HG03442 (cell line): ENCODE measurements at regions not wholly inside any gene's neighbourhood (a gene's known extent, or its start where the extent isn't known, plus 50 kb on each side); places are given as distances from the start of the nearest gene placed in this dataset.
"Not testable (repeated sequence)": the region's sequence is repeated elsewhere in the genome, so short reads cannot be mapped to it uniquely, and the experiment has no call there.

ENCODE experiments used
- ATAC-seq: cut with Tn5 transposase; IDR thresholded peaks from one replicate; pipeline ENCODE4 v1.9.1; 2021; ENCODE audit warnings: mild to moderate bottlenecking, moderate library complexity; ENCODE audit not compliant: unreplicated experiment

DNA sequence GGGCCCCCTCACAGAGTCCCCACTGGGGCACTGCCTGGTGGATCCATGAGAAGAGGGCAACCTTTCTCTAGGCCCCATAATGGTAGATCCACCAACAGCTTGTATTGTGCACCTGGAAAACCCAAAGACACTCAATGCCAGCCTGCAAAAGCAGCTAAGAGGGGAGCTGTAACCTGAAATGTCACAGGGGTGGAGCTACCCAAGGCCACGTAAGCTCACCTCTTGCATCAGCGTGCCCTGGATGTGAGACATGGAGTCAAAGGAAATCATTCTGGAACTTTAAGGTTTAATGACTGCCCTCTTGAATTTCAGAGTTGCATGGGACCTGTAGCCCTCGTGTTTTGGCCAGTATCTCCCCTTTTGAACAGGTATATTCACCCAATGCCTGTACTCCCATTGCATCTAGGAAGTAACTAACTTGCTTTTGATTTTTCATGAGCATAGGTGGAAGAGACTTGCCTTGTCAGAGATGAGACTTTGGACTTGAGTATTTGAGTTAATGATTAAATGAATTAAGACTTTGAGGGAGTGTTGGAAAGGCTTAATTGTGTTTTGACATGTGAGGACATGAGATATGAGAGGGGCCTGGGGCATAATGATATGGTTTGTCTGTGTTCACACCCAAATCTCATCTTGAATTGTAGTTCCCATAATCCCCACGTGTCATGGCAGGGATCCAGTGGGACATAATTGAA is 900.9 kb upstream of the ROBO1 start:
- ATAC-seq = no peak

DNA sequence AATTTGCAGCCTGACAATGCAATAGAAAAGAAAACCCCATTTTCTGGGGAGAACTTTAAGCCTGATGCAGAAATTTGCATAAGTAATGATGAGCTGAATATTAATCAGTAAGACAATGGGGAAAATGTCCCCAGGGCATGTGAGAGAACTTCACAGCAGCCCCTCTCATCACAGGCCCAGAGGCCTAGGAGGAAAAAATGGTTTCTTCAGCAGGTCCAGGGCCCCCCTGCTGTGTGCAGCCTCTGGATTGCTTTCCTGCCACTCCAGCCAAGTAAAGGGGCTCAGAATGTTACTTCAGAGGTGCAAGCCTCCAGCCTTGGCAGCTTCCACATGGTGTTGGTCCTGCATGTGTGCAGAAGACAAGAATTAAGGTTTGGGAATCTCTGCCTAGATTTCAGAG is 900.3 kb upstream of the ROBO1 start:
- no peak for ATAC-seq

- no peak for ATAC-seq
Observed at GRCh38 chr3:80663426-80663825, 895.6 kb upstream of the ROBO1 start.

DNA sequence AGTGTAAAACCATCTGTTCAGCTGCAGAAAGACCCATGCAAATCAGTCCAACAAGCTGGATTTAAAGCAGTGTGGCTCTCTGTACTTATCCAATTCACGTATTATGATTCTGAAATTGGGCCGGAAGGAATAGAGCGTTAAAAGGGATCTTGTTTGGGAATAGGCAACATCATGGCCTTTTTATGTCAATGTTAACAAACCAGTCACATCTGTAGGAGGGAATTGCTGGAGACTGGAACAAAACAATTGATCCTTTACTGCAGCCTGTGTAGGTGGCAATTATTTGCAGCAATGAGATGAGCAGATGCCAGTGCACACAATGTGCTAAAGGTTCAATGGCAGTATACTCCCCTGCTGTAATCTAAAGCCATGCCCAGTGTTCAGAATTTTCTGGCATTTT is 887.4 kb upstream of the ROBO1 start:
- no peak for ATAC-seq

GRCh38 chr3:80649170-80649569 is 881.4 kb upstream of the ROBO1 start:
- no peak for ATAC-seq

DNA sequence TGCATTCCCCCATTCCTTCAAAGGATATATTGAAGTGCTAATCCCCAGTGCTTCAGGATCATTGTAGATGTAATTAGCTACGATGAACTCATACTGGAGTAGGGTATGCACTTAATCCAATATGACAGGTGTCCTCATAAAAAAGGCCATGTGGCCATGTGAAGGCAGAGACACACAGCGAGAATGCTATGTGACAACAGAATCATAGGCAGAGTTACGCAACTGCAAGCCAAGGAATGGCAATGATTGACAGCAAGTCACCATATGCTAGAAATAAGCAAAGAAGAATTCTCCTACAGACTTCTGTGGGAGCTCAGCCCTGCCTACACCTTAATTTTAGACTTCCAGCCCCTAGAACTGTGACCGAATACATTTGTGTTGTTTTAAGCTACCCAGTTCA is 875.6 kb upstream of the ROBO1 start:
- no peak for ATAC-seq

DNA sequence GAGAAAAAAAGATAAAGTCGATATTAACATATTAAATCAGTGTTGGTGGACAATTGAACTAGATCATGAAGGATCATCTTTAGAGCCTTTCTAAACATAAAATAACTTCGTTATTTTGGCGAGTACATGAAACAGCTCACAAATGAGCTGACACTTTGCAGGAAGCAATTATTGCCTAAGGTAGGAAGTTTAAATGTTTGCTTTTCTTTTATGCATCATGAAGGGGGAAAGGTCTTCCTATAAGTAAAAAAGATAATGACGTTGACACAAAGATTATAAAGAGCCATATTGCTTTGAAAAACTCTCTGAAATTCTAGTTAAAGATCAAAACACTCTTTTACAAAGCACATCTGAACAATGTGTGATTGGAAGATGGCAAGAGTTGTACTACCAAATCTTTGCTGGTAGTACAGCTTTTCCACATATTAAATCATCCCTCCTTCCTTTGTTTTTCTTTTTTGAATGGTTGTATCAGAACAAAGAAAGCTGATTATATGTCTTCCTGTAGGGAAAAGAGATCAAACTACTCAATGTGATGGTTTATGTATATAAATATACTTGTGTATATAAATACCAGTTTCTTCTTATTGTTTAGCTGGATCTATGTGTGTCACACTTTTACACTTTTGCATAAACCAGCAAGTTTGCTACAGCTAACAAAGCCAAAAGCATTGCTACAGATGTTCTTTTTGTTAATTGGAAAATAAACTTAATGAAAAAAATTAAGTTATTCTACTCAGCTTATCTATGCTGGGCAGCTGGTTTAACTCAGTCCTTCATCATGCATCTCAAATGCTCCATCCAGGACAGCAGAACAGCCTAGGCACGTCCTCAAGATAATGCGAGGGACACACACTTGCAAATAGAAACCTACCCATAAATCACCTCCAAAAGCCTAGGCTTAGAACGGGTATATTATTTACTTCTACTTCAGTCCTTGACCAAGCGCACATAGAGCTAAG is 850.8 kb upstream of the ROBO1 start:
- ATAC-seq = no peak

GRCh38 chr3:80612366-80612765 is 844.6 kb upstream of the ROBO1 start:
- no peak for ATAC-seq

- ATAC-seq = not testable (repeated sequence)
Observed at GRCh38 chr3:80608072-80608471, 840.3 kb upstream of the ROBO1 start.

GRCh38 chr3:80606073-80606472 is 838.3 kb upstream of the ROBO1 start:
- no peak for ATAC-seq

DNA sequence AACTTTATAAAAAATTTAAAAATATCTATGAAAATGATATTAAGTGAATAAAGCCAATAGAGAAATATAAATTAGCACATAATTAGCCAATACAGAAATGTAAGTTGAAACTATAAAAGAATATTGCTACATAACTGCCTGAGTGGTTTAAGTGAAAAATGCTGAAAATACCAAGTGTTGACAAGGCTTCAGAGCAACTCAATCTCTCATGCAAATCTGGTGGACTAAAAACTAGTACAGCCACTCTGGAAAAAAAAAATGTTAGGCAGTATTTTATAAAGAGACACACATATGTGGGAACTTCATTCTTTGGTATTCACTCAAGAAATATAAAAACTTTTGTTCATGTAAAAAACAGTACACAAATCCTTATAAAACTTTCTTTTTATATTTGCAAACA is 833.7 kb upstream of the ROBO1 start:
- ATAC-seq = no peak

DNA sequence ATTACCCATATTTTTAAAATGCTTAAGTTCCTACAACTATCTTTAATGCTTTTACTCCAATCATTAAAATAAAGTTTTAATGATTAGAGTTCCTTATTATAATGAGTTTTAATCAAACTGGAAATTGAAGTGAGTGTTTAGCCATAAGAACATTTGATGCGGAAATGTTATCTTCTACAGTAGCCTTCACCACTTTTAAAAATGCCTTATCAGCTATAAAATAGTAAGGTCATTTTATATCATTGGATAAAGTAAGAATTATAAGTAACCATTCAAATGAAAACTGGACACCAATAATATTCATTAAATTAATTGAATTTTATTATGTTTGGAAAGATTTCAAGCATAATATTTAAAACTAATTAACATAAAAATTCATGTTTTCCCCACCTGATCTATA is 825.0 kb upstream of the ROBO1 start:
- no peak for ATAC-seq

- no peak for ATAC-seq
Observed at GRCh38 chr3:80586338-80586737, 818.5 kb upstream of the ROBO1 start.

DNA sequence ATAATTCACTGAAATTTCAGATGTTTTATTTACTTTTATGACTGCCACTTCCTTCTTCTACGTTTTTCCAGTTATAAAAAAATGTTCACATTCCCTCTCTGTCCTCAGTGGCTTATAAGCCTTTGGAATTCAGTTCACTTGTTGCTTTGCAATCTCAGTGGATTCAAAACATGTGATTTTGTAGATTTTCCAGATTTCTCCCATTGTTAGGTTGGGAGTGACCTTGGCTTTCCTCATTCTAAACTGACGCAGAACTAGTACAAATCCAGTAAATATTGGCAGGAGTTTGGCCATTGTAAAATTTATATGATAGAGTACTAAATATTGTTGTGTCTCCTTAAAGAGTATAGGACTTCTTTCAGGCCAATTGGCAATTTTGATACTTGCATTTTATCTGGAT is 812.3 kb upstream of the ROBO1 start:
- ATAC-seq = no peak

DNA sequence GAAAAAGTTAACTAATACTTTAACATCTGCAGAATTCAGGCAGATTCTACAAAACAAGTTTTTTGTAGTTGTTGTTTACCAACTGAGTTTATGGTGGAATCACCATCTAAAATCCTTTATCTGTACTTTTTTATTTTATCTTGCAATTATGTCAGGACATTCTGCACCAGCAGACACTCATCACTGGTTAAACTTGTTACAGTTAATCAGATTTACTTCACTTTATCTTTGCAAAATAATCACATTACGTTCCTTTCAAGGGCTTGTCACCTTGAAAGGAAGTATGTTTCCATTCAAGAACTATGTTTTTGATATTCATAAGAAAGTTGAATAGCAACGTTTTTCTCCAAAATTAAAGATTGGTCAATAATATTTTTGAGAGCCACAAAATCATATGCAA is 796.6 kb upstream of the ROBO1 start:
- ATAC-seq = no peak

- ATAC-seq = no peak
Observed at GRCh38 chr3:80559701-80560100, 791.9 kb upstream of the ROBO1 start.

- no peak for ATAC-seq
Observed at GRCh38 chr3:80556763-80557162, 789.0 kb upstream of the ROBO1 start.

GRCh38 chr3:80554304-80554703 is 786.5 kb upstream of the ROBO1 start:
- no peak for ATAC-seq

GRCh38 chr3:80553211-80553610 is 785.4 kb upstream of the ROBO1 start:
- no peak for ATAC-seq

- ATAC-seq = no peak
Observed at GRCh38 chr3:80550174-80550573, 782.4 kb upstream of the ROBO1 start.

- ATAC-seq = no peak
Observed at GRCh38 chr3:80549173-80549572, 781.4 kb upstream of the ROBO1 start.

- ATAC-seq = no peak
Observed at GRCh38 chr3:80543154-80543553, 775.4 kb upstream of the ROBO1 start.
